Nephron (organoid): ENCODE measurements at regions not wholly inside any gene's neighbourhood (a gene's known extent, or its start where the extent isn't known, plus 50 kb on each side); places are given as distances from the start of the nearest gene placed in this dataset.

ENCODE experiments used
- H3K27ac Mint-ChIP-seq, 3 experiments: 2 replicates each; pipeline ENCODE4 v1.8.0; 2020; ENCODE audit warnings: mixed read lengths in 3 of 3, mild to moderate bottlenecking in 2 of 3, moderate library complexity in 1 of 3
- H3K27me3 Mint-ChIP-seq: 2 replicates; pipeline ENCODE4 v1.8.0; 2021; ENCODE audit warnings: low read depth, mild to moderate bottlenecking, moderate library complexity, mixed read lengths
- H3K36me3 Mint-ChIP-seq: 2 replicates; pipeline ENCODE4 v1.8.0; 2020; ENCODE audit warnings: low read depth, mixed read lengths
- H3K4me1 Mint-ChIP-seq: 2 replicates; pipeline ENCODE4 v1.8.0; 2020; ENCODE audit warnings: mixed read lengths
- H3K4me3 Mint-ChIP-seq, 3 experiments: 2 replicates each; pipeline ENCODE4 v1.8.0; 2020; ENCODE audit warnings: mild to moderate bottlenecking in 3 of 3, mixed read lengths in 3 of 3, moderate library complexity in 2 of 3
- H3K9me3 Mint-ChIP-seq: 2 replicates; pipeline ENCODE4 v1.8.0; 2020; ENCODE audit warnings: mixed read lengths
- TF ChIP-seq, protein P1 (sequence below), 3 experiments: fragments of 200-600 bp; sonication (generic); IDR thresholded peaks; one replicate each; pipeline ENCODE4 v1.5.0; 2021; ENCODE audit warnings: antibody characterized with exemption in 3 of 3; ENCODE audit not compliant: unreplicated experiment in 3 of 3

DNA sequence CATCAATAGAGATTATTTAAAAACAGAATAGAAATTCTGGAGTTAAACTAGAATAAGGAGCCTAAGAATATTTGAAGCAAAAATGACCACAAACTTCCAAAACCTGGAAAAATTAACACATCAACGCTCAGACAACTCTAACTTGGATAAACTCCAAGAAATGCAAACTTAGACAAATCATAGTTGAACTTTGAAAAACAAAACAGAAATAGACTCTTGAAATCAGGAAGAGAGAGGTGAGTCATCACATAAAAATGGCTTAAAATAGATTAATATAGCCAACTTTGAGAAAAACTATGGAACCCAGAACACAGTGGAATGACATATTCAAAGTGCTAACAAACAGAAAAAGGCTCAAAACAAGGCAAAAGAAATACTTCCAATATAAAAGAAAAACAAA, 974.2 kb downstream of the JRKL start:
- H3K27ac Mint-ChIP-seq, result peak overlapping the region in 2 of 3 experiments; percentile 1 to 4
- H3K4me3 Mint-ChIP-seq, result no peak overlapping the region
- TF ChIP-seq, protein P1, sequence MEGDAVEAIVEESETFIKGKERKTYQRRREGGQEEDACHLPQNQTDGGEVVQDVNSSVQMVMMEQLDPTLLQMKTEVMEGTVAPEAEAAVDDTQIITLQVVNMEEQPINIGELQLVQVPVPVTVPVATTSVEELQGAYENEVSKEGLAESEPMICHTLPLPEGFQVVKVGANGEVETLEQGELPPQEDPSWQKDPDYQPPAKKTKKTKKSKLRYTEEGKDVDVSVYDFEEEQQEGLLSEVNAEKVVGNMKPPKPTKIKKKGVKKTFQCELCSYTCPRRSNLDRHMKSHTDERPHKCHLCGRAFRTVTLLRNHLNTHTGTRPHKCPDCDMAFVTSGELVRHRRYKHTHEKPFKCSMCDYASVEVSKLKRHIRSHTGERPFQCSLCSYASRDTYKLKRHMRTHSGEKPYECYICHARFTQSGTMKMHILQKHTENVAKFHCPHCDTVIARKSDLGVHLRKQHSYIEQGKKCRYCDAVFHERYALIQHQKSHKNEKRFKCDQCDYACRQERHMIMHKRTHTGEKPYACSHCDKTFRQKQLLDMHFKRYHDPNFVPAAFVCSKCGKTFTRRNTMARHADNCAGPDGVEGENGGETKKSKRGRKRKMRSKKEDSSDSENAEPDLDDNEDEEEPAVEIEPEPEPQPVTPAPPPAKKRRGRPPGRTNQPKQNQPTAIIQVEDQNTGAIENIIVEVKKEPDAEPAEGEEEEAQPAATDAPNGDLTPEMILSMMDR (IDR thresholded peaks at IDR 0.05; ENCODE audit: unreplicated experiment in 3 of 3), result no peak
- peaks cover 42% of the 10 kb centered on the region for H3K9me3 Mint-ChIP-seq
- H3K27me3 Mint-ChIP-seq, result no peaks in the 10 kb centered on the region
- H3K36me3 Mint-ChIP-seq, result peaks cover 28% of the 10 kb centered on the region
- no peaks in the 10 kb centered on the region for H3K4me1 Mint-ChIP-seq

DNA sequence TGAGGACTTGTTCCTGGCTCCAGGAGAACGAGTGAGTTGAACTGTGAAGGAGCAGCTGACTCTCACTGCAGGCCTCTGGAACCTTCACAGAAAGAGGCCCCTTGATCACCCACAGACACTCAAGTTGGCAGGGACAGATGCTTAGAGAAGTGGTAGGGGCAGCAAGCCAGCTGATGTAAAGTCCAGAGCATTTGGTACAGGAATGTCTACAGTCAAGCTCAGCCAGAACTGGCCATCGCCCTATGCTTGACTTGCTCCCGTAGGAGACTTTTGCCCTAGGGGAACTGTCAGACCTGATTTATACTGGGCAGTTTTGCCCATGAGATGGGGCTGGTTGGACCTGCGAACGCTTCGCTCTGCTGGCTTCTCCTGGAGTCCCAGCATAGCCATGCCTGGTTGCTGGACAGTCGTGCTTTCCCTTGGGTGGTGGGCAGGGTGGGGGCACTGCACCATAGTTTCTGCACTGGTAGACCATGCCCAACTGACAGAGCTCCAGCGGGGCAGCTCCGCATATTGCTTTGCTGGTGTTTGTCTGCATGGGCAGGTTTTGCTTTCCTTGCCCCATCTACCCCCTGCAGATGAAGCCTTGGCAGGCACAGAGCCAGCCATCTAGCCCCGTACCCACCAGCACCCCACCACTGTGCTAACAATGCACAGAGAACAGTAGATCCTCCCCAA, 977.7 kb downstream of the JRKL start:
- no peaks in the 10 kb centered on the region for H3K27me3 Mint-ChIP-seq
- H3K36me3 Mint-ChIP-seq, result peaks cover 29% of the 10 kb centered on the region
- H3K4me3 Mint-ChIP-seq, result no peak overlapping the region
- no peaks in the 10 kb centered on the region for H3K4me1 Mint-ChIP-seq
- TF ChIP-seq, protein P1 (IDR thresholded peaks at IDR 0.05; ENCODE audit: unreplicated experiment in 3 of 3), result no peak
- peaks cover 62% of the 10 kb centered on the region for H3K9me3 Mint-ChIP-seq
- no peak overlapping the region for H3K27ac Mint-ChIP-seq

DNA sequence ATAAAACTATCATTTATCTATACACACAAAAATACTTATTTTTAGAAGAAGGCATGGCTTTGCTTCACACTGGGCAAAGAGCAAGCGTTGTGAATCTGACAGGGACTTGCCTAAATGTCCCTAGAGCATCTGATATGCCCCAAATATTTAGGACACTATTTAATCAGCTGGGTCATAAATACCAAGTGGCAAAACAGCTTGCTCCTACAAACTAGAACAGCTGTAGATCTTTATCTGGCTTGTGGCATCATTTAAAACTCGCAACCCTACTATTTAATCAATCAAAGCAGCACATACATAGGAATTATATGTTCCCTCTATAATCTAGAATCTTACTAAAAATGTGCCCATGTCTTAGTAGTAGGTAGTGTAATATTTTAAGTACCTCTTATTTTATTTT, 999.5 kb downstream of the JRKL start:
- no peaks in the 10 kb centered on the region for H3K9me3 Mint-ChIP-seq
- H3K27me3 Mint-ChIP-seq, result no peaks in the 10 kb centered on the region
- H3K4me1 Mint-ChIP-seq, result no peaks in the 10 kb centered on the region
- H3K4me3 Mint-ChIP-seq, result no peak overlapping the region
- TF ChIP-seq, protein P1 (IDR thresholded peaks at IDR 0.05; ENCODE audit: unreplicated experiment in 3 of 3), result no peak
- no peak overlapping the region for H3K27ac Mint-ChIP-seq
- no peaks in the 10 kb centered on the region for H3K36me3 Mint-ChIP-seq

DNA sequence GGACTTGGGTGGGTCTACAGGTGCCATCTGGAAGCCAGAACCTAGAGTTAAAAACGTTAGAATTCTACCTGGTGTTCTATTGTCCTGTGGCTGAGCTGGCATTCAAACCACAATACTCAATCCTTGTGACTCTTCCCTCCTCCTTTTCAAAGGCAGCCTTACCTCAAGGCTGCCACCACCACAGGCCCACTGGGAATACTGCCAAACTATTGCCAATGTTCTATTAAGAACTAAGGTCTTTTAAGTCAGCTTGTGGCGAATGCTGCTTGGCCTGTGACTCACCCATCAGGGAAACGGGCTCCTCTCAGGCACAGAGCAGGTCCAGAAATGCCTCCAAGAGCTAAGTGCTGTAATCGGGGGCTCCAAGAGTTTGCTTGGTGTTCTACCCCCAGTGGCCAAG, 1008.4 kb downstream of the JRKL start:
- Mint-ChIP-seq H3K4me3 (no peak overlapping the region), H3K27ac (no peak overlapping the region), H3K4me1 (no peaks in the 10 kb centered on the region), H3K27me3 (no peaks in the 10 kb centered on the region), H3K9me3 (no peaks in the 10 kb centered on the region), H3K36me3 (no peaks in the 10 kb centered on the region)
- TF ChIP-seq, protein P1 (IDR thresholded peaks at IDR 0.05; ENCODE audit: unreplicated experiment in 3 of 3), result no peak

DNA sequence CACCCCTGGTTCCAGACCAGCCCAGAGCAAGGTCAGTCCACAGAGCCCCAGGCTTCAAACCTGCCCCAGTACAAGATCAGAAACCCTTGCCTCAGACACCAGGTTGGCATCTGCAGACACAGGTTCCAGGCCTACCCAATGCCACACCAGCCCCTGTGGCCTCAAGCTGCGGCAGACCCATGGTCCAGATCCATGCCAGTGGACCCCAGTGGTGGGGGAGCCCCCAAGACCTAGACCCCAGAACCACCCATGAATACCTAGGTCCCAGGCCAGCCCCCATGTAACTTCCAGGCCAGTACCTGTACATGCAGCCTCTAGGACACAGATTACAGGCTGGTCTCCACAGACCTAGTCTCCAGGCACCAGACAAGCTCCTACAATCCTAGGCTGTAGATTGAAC, 1019.3 kb downstream of the JRKL start:
- Mint-ChIP-seq H3K4me3 (no peak overlapping the region), H3K27me3 (no peaks in the 10 kb centered on the region), H3K36me3 (no peaks in the 10 kb centered on the region), H3K9me3 (peaks cover 21% of the 10 kb centered on the region), H3K4me1 (no peaks in the 10 kb centered on the region), H3K27ac (no peak overlapping the region)
- TF ChIP-seq, protein P1 (IDR thresholded peaks at IDR 0.05; ENCODE audit: unreplicated experiment in 3 of 3), result no peak

DNA sequence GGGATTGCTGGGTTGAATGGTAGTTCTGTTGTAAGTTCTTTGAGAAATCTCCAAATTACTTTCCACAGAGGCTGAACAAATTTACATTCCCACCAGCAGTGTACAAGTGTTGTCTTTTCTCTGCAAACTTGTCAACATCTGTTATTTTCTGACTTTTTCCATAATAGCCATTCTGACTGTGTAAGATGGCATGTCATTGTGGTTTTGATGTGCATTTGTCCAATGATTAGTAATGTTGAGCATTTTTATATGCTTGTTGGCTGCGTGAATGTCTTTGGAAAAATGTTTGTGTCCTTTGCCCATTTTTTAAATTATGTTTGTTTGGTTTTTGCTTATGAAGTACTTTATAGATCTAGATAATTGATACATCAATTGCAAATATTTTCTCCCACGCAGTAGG, 1025.0 kb downstream of the JRKL start:
- TF ChIP-seq, protein P1 (IDR thresholded peaks at IDR 0.05; ENCODE audit: unreplicated experiment in 3 of 3), result no peak
- no peak overlapping the region for H3K27ac Mint-ChIP-seq
- peaks cover 3% of the 10 kb centered on the region for H3K27me3 Mint-ChIP-seq
- H3K36me3 Mint-ChIP-seq, result no peaks in the 10 kb centered on the region
- H3K4me1 Mint-ChIP-seq, result no peaks in the 10 kb centered on the region
- no peak overlapping the region for H3K4me3 Mint-ChIP-seq
- peaks cover 21% of the 10 kb centered on the region for H3K9me3 Mint-ChIP-seq
